Upper lobe of left lung (tissue), 6 donors: ENCODE measurements at regions not wholly inside any gene's neighbourhood (a gene's known extent, or its start where the extent isn't known, plus 50 kb on each side); places are given as distances from the start of the nearest gene placed in this dataset.

Source experiments
- ATAC-seq, 2 donors: fragments of 200-7000 bp; cut with Tn5 transposase; one replicate each; pipeline ENCODE4 v1.9.1; 2022; ENCODE audit warnings: mild to moderate bottlenecking in 2 of 2, moderate library complexity in 2 of 2; ENCODE audit not compliant: low FRiP score in 2 of 2
- DNase-seq, 2 donors: peaks; one replicate each; pipeline ENCODE4 v3.0.0-alpha.2; 2019 to 2020
- H3K27ac ChIP-seq, 4 donors: fragments of 200-600 bp; sonication (generic); one replicate each; pipeline ENCODE4 v1.5.1; 2016 to 2019
- H3K27me3 ChIP-seq, 4 donors: fragments of 200-600 bp; sonication (generic); one replicate each; pipeline ENCODE4 v1.5.1; 2017 to 2019
- H3K36me3 ChIP-seq, 4 donors: fragments of 200-600 bp; sonication (generic); one replicate each; pipeline ENCODE4 v1.5.1; 2016 to 2019
- H3K4me1 ChIP-seq, 4 donors: fragments of 200-600 bp; sonication (generic); one replicate each; pipeline ENCODE4 v1.5.1; 2018 to 2019
- H3K4me3 ChIP-seq, 4 donors: fragments of 200-600 bp; sonication (generic); one replicate each; pipeline ENCODE4 v1.5.1; 2017 to 2019; ENCODE audit warnings: mild to moderate bottlenecking in 2 of 4, moderate library complexity in 1 of 4
- H3K9me3 ChIP-seq, 4 donors: fragments of 200-600 bp; sonication (generic); one replicate each; pipeline ENCODE4 v1.5.1; 2018 to 2019
- EP300 ChIP-seq, 4 donors: sonication (generic); formaldehyde crosslinking; IDR thresholded peaks; one replicate each; pipeline ENCODE4 v1.5.1; 2017; ENCODE audit warnings: antibody characterized with exemption in 4 of 4, control low read depth in 2 of 4
- POLR2A ChIP-seq, 4 donors: fragments of 450-650 bp; IDR thresholded peaks; one replicate each; pipeline ENCODE4 v1.5.1; 2016 to 2017; ENCODE audit warnings: antibody characterized with exemption in 4 of 4, mild to moderate bottlenecking in 2 of 4
- POLR2AphosphoS5 ChIP-seq, 2 donors: sonication (generic); formaldehyde crosslinking; IDR thresholded peaks; one replicate each; pipeline ENCODE4 v1.5.1; 2017; ENCODE audit warnings: antibody characterized with exemption in 2 of 2
- WGBS, 2 donors: methylation state at CpG; one replicate each; pipeline ENCODE4 v1.1.5; 2017 to 2018; 5-methylcytosine and 5-hydroxymethylcytosine counted together
- TF ChIP-seq, protein P1 (sequence below), 6 experiments: fragments of 450-650 bp in 4 of 6; fragments of 200-600 bp in 2 of 6; sonication (generic) in 2 of 6; IDR thresholded peaks; one replicate each; pipeline ENCODE4 v1.5.1; 2016 to 2019; ENCODE audit warnings: antibody characterized with exemption in 6 of 6
- donor health status: DM: no; HTN: no; CAD: no; lungs with moderate emphysema.
- donor health status: DM: no; HTN: yes; CAD: no; lungs with severe emphysema.

DNA sequence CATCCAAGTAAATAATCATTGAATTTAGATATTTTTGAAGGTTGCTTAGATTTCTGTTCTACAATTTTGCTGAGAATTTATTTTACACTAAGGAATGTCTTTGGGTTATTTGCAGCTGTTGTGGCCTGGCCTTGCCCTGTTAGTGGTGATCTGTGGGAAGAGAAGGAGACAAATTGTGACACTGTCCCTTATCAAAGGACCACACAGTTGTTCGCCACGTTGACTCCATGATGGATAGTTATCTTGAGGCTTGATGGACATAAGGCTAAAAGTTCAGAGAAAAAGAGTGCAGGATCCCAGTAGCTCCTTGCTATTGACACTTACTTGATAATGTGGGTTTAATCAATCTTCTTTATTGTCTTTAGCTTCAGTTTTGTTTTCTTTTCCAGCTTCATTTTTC lies 186.6 kb upstream of the MEF2C start:
- TF ChIP-seq, protein P1, sequence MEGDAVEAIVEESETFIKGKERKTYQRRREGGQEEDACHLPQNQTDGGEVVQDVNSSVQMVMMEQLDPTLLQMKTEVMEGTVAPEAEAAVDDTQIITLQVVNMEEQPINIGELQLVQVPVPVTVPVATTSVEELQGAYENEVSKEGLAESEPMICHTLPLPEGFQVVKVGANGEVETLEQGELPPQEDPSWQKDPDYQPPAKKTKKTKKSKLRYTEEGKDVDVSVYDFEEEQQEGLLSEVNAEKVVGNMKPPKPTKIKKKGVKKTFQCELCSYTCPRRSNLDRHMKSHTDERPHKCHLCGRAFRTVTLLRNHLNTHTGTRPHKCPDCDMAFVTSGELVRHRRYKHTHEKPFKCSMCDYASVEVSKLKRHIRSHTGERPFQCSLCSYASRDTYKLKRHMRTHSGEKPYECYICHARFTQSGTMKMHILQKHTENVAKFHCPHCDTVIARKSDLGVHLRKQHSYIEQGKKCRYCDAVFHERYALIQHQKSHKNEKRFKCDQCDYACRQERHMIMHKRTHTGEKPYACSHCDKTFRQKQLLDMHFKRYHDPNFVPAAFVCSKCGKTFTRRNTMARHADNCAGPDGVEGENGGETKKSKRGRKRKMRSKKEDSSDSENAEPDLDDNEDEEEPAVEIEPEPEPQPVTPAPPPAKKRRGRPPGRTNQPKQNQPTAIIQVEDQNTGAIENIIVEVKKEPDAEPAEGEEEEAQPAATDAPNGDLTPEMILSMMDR (IDR thresholded peaks at IDR 0.05) = no peak
- no peak for TF ChIP-seq EP300 (IDR thresholded peaks at IDR 0.05)
- TF ChIP-seq POLR2AphosphoS5 (IDR thresholded peaks at IDR 0.05) = no peak
- no peak for TF ChIP-seq POLR2A (IDR thresholded peaks at IDR 0.05)
- DNase-seq (no peak), ATAC-seq (no peak)
- Histone ChIP-seq H3K27ac (no peak overlapping the region), H3K4me3 (no peak overlapping the region), H3K9me3 (no peaks in the 10 kb centered on the region), H3K36me3 (no peaks in the 10 kb centered on the region), H3K4me1 (no peaks in the 10 kb centered on the region), H3K27me3 (no peaks in the 10 kb centered on the region)
- WGBS, 2 donors = 71 to 88% methylated on average over 2 of the region's 2 CpGs

DNA sequence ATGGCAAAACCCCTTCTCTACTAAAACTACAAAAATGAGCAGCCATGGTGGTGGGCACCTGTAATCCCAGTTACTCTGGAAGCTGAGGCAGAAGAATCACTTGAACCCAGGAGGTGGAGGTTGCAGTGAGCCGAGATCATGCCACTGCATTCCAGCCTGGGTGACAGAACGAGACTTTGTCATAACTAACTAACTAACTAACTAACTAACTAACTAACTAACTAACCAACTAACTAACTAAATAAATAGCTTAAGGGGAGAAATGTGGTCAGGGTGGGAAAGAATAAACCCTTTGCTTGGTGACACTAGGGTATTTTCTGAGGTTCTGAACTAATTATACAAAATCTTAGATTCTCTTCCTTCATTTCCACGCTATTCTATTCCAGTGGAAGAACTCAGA lies 184.4 kb upstream of the MEF2C start:
- TF ChIP-seq, protein P1 (IDR thresholded peaks at IDR 0.05) = no peak
- TF ChIP-seq POLR2AphosphoS5 (IDR thresholded peaks at IDR 0.05) (no peak), EP300 (IDR thresholded peaks at IDR 0.05) (no peak)
- WGBS, 2 donors = 94 to 97% methylated on average over 3 of the region's 3 CpGs
- no peaks in the 10 kb centered on the region for H3K27me3 ChIP-seq
- no peak overlapping the region for H3K27ac ChIP-seq
- no peak overlapping the region for H3K4me3 ChIP-seq
- no peaks in the 10 kb centered on the region for H3K36me3 ChIP-seq
- no peaks in the 10 kb centered on the region for H3K9me3 ChIP-seq
- no peak for DNase-seq
- no peaks in the 10 kb centered on the region for H3K4me1 ChIP-seq
- no peak for ATAC-seq

DNA sequence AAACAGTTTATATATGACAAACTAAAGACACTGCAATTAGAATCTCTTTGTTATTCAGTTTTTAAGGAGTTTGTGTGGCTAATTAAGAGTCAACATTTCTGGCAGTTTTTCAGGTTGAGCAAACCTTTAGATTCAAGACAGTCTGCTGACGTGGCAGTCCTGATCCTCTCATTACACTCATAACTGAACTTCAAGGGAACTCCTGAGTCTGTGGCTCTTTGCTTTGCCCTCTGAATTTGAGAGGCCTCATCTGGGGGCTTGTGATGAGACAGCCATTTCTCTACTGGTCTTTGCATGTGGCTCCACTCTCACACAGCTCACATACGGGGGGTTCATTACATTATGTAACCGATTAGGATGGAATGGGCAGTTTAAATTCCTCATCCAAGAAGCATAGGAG lies 182.9 kb upstream of the MEF2C start:
- Histone ChIP-seq H3K36me3 (no peaks in the 10 kb centered on the region), H3K27ac (no peak overlapping the region), H3K4me1 (no peaks in the 10 kb centered on the region), H3K4me3 (no peak overlapping the region), H3K9me3 (no peaks in the 10 kb centered on the region), H3K27me3 (no peaks in the 10 kb centered on the region)
- TF ChIP-seq EP300 (IDR thresholded peaks at IDR 0.05) (no peak), POLR2A (IDR thresholded peaks at IDR 0.05) (no peak), POLR2AphosphoS5 (IDR thresholded peaks at IDR 0.05) (no peak)
- TF ChIP-seq, protein P1 (IDR thresholded peaks at IDR 0.05) = no peak
- DNase-seq (no peak), ATAC-seq (no peak)
- WGBS, 2 donors = 76 to 84% methylated on average over 3 of the region's 3 CpGs

DNA sequence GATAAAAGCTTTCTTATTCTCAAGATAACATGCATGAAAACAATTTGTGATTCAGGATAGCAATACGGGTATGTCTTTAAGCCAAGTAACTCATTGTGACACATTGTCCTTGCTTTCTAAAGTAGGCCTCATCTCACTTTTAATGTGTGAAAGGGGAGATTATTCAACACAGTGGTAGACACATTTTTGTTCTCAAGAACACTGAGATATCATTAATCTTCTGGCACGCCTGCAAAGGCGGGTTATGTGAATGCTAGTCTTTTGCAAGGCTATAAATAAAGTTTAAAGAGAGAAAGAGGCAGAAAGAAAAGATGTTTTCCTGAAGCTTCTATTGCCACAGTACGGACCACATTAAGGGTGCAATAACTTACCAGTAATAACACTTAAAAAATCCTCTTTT lies 181.8 kb upstream of the MEF2C start:
- H3K36me3 ChIP-seq = no peaks in the 10 kb centered on the region
- H3K4me3 ChIP-seq = no peak overlapping the region
- H3K9me3 ChIP-seq = no peaks in the 10 kb centered on the region
- no peak overlapping the region for H3K27ac ChIP-seq
- H3K4me1 ChIP-seq = no peaks in the 10 kb centered on the region
- 89 to 92% methylated on average over 4 of the region's 4 CpGs for WGBS, 2 donors
- TF ChIP-seq POLR2AphosphoS5 (IDR thresholded peaks at IDR 0.05) = no peak
- TF ChIP-seq POLR2A (IDR thresholded peaks at IDR 0.05) = no peak
- no peak for TF ChIP-seq EP300 (IDR thresholded peaks at IDR 0.05)
- TF ChIP-seq, protein P1 (IDR thresholded peaks at IDR 0.05) = no peak
- ATAC-seq (no peak), DNase-seq (no peak)
- H3K27me3 ChIP-seq = no peaks in the 10 kb centered on the region

DNA sequence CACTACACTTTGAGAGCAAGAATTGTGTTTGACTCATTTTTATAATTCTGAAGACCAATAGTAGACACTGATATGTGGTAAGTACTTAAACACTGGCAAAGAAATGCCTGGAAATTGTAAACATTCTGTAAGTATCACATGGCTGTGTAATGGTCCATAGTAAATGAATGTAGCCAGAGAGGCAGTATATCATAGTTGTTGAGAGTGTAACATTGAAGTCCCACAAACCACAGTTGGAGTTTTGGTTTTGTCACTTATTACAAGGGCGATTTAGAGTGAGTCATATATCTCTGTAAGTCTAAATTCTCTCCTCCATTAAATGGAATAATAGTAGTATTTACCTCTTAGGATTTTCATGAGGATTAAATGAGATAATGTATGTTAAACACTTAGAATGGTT lies 181.1 kb upstream of the MEF2C start:
- H3K36me3 ChIP-seq = no peaks in the 10 kb centered on the region
- no peak for ATAC-seq
- H3K27ac ChIP-seq = no peak overlapping the region
- TF ChIP-seq, protein P1 (IDR thresholded peaks at IDR 0.05) = no peak
- TF ChIP-seq POLR2AphosphoS5 (IDR thresholded peaks at IDR 0.05) = no peak
- TF ChIP-seq POLR2A (IDR thresholded peaks at IDR 0.05) = no peak
- TF ChIP-seq EP300 (IDR thresholded peaks at IDR 0.05) = no peak
- no peaks in the 10 kb centered on the region for H3K27me3 ChIP-seq
- 68 to 97% methylated on average over 1 of the region's 1 CpG for WGBS, 2 donors
- H3K4me3 ChIP-seq = no peak overlapping the region
- no peak for DNase-seq
- no peaks in the 10 kb centered on the region for H3K9me3 ChIP-seq
- no peaks in the 10 kb centered on the region for H3K4me1 ChIP-seq
